ENCODE measurements at regions not wholly inside any gene's neighbourhood (a gene's known extent, or its start where the extent isn't known, plus 50 kb on each side); places are given as distances from the start of the nearest gene placed in this dataset.

- no peak for TF ChIP-seq EZH2 (IDR thresholded peaks at IDR 0.05)
- no peak for TF ChIP-seq POLR2AphosphoS5 (IDR thresholded peaks at IDR 0.05; ENCODE audit: borderline replicate concordance, low read depth, low read length)
These were observed 95.5 kb downstream of the SMIM20 start for GRCh38 chr4:26009502-26009901.
